ENCODE measurements at regions not wholly inside any gene's neighbourhood (a gene's known extent, or its start where the extent isn't known, plus 50 kb on each side); places are given as distances from the start of the nearest gene placed in this dataset.

- no peak for TF ChIP-seq CTCF (IDR thresholded peaks at IDR 0.05)
- TF ChIP-seq POLR2A (IDR thresholded peaks at IDR 0.05), result no peak
These were observed 409.3 kb upstream of the CPEB2 start for GRCh38 chr4:14592950-14593349.
